Stimulated activated CD4-positive, alpha-beta T cell treated with anti-CD3 and anti-CD28 coated beads, Interleukin-12 subunit alpha, Interleukin-12 subunit beta, amount 100 ng/mL, for 48 hours (primary cell): ENCODE measurements at regions not wholly inside any gene's neighbourhood (a gene's known extent, or its start where the extent isn't known, plus 50 kb on each side); places are given as distances from the start of the nearest gene placed in this dataset.

Experiments
- DNase-seq, 3 donors: peaks; one replicate each; pipeline ENCODE4 v3.0.0-alpha.2; 2020; ENCODE audit warnings: low read depth in 2 of 3, low spot score in 1 of 3

DNA sequence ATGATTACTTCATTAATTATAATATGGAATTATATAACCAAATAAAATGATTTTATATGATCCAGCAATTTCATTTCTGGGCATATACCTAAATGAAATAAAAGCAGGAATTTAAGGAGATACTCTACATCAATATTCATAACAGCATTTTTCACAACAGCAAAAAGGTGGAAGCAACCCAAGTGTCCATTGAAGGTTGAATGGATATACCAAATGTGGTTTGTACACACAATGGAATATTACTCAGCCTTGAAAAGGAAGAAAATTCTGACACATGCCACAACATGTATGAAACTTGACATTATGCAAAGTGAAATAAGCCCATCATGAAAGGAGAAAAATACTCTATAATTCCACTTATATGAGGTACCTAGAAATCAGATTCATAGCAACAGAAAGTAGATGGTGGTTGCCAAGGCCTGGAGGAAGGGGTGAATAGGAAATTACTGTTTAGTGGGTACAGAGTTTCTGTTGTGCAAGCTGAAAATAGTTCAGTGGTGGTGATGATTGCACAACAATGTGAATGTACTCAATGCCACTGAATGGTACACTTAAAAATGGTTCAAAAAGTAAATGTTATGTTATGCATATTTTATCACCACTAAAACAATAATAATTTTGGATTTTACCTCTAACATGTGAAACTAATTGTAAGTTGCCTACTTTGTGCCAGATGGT, 471.5 kb downstream of the SPRY1 start:
- DNase-seq: no peak

DNA sequence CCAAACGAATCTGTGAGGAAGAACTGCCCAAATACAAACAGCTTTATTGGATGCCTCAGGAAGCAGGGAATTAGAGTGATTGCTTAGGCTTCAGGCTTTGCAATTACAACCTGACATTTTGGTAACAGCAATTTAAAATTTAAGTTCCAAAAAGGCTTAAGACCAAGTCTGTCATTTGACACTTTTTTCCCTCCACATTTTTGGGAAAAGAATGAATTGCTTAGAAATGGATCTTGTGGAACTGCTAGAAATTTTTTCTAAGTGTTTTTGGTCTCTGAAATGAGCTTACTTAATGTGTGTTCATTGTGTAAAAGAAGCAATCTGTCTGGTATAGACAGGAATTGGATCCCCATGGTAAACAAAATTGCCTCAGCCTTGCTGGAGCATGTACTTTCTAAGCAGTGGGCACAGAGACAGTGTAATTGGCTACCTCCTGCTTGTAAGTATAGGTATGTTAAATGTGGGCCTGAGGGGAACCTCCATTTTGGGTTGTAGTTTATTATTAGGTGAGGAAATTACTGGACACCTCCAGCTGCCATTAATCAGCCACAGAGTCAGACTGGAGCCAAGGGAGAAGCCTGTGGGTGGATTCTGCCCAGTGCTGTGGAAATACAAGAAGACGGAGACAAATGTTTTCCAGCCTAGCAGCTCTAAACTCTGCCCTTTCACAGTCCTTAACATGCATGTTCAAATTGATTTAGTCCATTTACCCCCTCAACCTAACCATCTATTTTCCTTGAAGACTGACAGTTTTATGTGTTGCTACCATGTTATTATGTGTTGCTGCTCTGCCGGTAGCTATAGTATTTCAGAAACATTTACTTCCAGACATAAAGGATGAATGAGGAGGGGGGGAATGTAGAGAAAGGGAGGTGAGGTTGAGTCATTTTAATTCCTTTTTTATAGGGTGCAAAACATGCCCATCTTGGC, 473.0 kb downstream of the SPRY1 start:
- no peak for DNase-seq

DNA sequence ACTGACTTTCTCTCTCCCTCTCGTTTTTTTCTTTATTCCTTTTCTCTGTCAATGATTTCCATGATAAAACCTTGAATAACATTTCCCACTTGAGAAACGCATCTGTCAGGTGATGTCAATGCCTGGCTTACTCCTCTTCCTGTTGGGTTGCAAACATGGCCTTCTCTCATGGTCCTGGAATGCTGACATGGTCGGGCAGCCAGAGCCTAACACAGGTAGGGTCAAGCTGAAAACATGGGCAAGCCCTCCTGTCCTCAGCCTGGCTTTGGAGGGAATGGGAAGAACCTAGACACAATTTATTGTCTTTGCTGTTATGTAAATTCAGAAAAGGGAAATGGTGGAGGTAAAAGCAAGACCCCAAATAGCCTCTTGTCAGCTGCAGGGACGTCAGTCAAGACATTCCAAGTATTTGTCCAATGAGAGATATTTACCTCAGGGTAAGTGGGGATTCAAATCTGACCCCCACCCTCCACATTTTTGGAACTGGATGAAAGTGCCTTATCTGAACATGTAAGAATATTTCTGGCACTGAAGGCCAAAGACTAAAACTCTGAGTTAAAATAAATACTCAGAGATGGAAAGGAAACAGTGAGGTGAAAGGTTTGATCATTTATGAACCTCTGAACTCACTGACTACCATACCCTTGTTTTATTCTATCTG, 473.8 kb downstream of the SPRY1 start:
- no peak for DNase-seq

DNA sequence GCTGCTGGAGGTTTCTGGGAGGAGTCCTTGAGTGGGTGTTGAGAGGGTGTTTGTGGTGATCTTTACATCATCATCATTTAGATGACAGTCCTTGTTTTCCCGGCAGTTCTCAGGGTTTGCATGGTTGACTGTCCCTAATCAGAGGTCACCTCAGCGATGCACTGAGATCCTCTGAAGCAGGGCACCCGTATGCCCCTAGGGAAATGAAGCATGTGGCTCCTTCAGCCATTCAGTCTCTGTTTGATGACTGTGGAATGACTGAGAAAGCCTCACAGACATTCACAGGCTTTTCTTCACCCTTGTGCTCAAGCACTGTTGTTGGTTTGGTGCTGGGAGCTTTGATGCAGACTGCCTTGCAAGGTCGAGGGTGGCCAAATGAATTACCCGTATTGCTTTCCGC, 474.7 kb downstream of the SPRY1 start:
- no peak for DNase-seq

DNA sequence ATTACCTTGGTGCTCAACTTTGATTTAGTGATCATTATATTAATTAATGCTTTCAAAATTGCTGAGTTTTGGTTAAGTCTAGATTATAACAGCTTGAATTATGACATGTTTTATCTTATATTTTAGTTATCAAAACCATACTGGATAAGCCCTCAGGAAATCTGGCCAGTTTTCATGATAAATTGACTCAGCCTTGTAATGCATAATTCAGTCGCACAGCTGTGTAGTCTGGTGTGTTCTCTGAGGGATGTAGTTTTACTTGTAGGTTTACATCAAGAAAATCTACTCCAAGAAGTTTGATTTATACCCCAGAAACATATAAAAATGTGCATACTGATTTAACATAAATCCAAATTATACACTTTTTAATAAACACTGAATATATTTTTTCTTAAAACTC, 477.5 kb downstream of the SPRY1 start:
- DNase-seq: no peak

DNA sequence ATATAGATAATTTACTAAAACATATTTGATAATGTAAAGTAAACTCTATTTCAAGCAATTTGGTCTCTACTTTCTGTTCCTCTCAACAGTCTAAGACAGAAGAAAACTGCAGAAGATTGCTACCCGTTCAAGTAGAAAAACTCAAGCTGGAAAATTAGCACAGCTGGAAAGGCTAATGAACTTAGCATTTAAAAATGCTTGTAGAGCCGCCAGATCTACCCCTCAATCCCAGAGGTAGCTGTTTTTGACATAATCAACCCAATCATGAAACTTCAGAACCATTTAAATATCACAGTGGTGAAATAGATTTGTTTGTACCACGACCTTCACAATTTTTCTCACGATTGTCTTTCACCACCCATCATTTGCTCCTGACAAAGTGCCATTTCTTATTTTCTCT, 479.5 kb downstream of the SPRY1 start:
- DNase-seq: no peak

DNA sequence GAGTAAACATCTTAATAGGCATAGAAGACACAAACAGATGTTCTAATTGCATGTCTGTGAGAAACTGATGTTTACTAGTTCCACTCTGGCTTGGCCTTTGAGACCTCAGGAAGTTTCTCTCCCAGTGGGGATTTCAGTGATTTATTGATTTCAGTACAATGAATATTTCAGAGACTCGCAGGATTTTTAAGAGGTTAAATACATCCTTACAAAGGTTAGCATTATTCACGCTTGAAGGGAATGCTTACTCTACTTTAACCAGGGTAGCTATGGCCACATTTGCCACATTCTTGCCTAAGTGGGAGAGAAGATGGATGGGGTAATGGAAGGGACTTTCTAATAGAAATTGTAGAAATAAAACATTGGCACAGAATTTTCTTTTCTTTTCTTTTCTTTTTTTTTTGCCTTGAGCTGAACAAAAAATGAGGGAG, 480.1 kb downstream of the SPRY1 start:
- no peak for DNase-seq

DNA sequence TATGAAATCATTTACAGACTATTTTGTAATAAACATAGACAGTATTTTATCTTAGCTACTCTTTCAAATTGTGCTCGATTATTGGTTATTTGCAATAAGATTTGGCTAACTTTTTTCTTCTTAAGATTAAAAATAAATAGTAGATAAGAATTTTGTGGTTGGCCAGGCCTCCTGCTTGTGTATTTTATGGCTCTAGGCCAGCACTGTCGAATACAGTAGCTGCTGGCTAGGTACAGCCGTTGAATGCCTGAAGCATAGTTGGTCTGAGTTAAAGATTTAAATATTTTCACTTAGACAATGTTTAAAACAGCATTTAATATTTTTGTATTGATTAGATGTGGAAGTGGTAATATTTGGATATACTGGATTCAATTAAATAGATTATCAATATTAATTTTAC, 481.0 kb downstream of the SPRY1 start:
- DNase-seq: no peak

DNA sequence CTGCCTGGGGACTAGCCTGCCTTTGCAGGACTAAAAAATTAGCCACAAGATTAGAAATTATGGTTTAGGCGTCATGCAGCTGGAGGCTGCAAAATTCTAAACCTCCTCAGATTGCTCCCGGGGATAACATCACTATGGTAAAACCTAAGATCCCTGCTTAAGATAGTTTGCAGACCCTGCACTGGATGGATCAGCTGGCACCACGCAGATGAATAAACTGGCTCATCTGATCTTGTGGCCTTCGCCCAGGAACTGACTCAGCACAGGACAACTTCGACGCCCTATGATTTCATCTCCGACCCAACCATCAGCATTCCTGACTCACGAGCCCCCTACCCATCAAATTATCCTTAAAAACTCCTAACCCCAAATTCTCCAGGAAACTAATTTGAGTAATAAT, 482.4 kb downstream of the SPRY1 start:
- DNase-seq: no peak

DNA sequence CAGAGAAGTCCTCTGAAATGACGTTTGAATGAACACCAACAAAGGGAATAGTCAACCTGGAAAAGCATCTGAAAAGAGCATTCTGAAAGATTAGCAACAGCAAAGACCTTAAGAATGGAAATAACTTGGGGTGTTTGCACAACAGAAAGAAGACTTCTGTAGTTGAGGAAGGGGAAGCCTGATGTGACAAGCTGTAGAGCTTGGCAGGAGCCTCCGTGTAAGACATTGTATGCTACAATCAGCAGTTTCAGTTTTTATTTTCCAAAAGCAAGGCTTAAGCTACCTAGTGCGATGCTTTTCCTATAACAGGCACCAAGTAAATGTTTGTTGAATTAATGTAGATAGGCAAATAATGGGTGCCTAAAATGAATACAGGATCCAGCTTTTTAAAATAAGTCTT, 484.0 kb downstream of the SPRY1 start:
- DNase-seq: no peak

DNA sequence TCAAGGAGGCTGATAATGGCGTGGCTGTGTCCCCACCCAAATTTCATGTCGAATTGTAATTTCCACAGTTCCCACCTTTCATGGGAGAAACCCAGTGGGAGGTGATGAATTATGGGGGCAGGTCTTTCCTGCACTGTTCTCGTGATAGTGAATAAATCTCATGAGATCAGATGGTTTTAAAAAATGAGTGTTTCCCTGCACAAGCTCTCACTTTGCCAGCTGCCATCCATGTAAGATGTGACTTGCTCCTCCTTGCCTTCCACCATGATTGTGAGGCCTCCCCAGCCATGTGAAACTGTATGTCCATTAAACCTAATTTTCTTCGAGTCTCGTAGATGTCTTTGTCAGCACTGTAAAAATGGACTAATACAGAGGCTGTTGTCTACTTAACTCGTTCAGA, 488.3 kb downstream of the SPRY1 start:
- DNase-seq: no peak

DNA sequence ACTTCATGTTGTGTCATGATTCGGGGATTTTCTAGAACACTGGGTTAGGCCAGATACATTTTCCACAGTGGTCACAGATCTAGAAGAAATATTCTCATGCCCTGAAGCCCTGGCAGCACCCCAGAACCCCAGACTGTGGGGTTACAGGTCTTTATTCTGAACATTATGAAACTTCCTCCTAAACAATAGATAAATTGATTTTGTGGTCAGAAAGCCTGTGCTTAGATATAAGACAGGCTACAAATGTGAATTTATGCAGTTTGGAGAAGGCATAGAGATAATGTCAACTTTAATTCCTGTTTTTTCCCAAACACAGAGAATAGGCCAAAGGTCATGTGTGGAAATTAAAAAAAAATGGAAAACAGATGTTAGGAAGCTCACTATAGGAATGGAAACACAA, 492.9 kb downstream of the SPRY1 start:
- no peak for DNase-seq

DNA sequence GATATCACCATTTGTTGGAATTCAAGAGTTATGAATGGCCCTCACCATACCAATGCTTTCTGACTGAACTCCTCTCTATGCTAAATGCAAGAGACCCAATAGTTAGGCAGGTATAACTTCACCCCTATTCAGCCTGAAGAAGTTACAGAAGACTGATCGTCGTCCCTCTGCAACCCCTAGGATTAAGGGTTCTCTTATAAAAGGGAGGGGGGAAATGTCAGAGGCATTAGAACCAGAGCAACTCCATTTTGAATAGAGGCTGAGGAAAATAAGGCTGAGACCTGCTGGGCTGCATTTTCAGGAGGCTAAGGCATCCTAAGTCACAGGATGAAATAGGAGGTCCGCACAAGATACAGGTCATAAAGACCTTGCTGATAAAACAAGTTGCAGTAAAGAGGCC, 494.3 kb downstream of the SPRY1 start:
- no peak for DNase-seq

DNA sequence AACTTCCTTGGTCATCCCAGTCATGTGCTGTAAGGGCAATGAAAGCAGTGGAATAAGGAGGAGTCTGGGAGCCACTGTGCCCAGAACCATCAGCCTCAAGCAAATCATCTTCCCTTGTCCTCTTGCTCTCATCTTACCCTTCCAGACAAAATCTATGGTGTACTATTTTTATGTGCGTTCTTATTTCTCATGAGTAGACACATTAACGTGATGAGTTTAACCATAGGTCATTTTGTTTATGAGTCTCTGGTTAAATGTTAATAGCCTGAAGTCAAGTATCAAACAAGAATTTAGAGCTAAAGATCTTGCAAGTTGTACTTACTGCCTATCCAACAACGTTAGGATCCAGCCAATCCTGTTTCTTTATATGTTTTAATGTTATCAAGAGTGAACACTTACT, 495.3 kb downstream of the SPRY1 start:
- no peak for DNase-seq

DNA sequence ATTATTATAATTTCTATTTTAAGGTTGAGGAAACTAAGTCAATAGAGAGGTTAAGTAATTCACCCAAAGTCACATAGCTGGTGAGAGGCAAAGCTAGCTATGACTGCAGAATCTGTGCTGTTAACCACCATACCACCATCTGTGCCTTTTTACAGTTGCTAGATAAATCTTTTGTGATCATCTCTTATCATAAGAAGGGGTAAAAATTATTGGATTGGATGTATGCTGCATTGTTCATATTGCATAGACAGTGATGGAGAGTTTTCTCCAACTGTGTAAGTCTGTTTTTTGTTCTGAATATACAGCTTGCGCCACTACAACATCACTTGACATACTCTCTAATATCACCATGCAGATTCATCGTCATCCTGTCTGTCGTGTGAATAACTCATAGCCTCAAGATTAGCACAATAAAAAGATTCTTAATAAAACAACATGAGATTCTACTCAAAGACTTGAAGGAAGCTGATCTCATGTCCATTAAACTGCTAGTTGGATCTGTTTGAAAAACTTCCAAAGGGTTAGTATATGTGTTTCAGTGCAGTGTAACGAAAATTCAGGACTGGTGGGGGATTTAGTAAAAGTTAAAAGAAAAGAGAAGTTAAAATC, 495.9 kb downstream of the SPRY1 start:
- no peak for DNase-seq

DNA sequence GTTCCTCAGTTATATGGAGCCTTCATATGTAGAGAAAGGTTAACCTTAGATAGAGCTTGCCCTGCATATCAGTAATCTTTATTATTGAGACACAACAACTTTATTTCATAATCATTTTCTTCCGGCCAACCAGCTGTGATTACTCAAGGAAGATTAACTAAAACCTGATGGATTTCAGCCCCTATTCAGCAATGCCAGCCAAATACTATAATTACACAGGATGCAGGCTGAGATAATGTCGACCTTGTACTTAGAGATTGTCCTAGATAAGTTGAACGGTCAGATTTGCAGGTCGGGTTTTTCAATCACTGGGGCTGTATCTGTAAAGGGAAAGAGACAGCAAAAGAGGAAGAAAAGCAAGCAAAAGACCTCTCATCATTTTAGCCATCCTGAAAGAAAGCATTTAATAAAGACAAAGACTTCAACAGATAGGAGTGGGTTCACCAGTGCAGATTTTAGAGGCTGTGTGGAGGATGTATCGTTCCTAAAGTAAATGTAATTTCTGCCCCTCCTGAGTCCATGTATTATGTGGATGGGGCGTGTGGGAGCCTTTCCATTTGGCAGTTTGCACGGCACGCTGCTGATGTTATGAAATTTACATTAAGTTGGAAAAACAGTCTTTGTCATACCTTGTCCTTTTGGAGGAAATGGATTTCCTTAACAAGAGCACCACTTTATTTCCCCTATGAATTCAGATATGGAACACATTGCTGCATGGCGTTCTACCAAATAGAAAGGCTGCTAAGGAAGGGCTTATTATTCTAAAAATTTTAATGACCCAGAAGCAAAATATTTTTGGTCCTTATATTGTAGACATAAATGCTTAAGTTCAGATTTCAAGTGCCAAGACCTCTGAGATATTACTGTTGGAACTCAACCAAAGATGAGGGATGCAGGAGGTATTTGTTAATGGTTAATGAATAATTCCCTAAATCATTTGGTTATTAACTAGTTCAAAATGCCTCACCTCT, 496.7 kb downstream of the SPRY1 start:
- DNase-seq: no peak

DNA sequence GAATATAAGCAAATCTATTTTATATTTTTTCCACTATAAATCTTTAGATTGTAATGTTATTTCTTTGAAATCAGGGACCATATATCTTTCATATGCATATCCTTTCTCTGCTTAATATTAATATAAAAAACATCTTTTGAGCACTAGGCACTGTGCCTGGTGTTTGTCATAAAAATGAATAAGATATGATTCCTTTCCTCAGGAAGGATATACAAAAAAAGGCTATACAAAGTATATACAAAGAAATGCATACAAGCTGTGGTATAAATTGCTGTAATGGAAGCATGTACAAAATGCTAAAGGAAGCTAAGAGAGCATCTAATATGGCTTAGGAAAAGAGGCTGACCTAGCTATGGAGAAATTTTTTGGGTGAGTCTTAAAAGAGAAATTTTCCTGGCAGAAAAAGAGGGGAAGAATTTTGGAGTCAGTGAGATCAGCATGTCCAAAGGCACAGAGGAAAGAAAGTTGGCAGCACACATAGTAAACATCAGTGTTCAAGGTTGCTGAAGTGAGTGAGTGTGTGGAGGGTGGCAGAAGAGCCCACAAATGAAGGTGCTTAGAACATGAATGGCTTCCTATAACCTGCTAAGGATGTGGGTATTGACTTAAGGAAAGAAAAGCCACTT, 500.0 kb downstream of the SPRY1 start:
- no peak for DNase-seq

DNA sequence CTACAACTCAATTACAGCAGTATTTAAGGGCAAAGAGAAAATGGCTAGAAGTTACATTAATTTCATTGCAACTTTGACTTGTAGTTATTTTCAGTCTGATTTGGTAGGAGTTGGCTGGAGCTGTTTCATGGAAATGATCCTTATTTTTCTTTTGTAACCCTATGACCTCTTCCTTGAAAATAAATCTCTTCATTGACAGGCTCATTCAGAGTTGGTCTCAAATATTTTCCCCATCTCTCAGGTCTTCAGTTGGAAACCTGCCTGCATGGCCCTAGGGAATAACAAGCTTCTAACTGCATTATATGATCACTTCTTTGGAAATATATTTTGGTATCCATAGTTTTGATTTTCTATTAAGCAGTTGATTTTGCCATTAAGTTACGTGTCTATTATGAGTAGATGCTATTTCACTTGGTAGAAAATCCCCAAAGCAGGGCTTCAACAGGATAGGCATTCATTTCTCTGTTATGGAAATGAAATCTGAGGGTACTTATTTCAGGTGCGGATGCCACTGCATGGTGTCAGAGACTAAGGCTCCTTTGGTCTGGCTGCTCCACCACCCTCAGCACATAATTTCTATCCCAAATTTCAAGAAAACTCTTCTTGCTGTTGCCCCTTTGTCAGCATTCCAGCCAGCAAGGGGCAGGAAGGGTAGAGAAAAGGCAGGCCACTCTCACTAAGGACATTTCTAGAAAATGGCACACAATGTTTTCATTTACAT, 502.5 kb downstream of the SPRY1 start:
- no peak for DNase-seq

DNA sequence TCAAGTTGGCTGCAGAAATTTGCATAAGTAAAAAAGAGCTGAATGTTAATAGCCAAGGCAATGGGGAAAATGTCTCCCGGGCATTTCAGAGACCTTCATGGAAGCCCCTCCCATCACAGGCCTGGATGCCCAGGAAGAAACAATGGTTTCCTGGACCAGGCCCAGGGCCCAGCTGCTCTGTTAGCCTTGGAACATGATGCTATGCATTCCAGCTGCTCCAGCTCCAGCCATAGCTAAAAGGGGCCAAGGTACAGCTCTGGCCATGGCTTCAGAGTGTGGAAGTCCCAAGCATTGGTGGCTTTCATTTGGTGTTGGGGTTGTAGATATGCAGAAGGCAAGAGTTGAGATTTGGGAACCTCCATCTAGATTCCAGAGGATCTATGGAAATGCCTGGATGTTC, 508.3 kb downstream of the SPRY1 start:
- no peak for DNase-seq
